ENCODE measurements at regions not wholly inside any gene's neighbourhood (a gene's known extent, or its start where the extent isn't known, plus 50 kb on each side); places are given as distances from the start of the nearest gene placed in this dataset.
"Not testable (repeated sequence)": the region's sequence is repeated elsewhere in the genome, so short reads cannot be mapped to it uniquely, and the experiment has no call there.

DNA sequence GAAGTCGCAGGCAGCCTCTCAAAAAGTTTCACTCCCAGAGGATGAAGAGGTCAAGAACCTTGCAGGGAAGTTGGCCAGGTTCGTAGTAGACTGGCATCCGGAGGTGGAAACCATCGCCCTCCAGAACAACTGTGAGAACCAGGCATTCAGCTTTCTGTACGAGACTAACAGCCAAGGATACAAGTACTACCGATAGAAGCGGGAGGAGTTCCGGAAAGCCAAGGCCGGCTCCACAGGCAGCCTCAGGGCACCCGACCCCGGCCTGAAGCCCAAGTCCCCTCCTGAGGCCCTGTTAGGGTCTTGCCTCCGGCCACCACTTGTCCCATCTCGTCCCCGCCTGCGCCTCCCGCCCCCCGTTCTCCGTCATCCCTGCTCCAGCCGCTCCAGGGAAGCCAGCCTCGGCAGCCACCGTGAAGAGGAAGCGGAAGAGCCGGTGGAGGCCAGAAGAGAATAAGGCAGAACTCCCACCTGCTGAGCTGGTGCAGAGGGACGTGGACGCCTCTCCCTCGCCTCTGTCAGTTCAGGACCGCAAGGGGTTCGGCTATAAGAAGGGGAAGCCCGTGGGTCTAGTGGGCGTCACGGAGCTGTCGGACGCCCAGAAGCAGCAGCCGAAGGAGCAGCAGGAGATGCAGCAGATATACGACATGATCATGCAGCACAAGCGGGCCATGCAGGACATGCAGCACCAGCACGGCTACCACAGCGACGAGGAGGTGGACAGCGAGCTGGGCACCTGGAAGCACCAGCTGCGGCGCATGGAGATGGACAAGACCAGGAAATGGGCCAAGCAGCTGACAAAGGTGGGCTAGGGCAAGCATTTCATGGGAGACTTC is 366.8 kb upstream of the ATXN7L3B start:
- DNase-seq = peak; percentile 74

DNA sequence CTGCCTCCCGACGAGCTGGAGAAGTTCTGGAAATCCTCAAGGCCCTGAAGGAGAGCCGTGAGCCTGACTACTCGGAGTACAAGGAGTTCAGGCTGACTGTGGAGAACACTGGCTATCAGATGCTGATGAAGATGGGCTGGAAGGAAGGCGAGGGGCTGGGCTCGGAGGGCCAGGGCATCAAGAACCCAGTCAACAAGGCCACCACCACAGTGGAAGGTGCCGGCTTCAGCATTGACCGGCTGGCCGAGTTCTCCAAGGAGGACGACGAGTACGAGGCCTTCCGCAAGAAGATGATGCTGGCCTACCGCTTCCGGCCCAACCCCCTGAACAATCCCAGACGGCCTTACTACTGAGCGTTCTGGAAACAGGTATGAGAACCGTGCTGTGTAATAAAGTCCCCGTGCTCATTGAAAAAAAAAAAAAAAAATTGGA is 366.1 kb upstream of the ATXN7L3B start:
- DNase-seq = peak; percentile 75

GRCh38 chr12:74174961-74175360 is 362.7 kb upstream of the ATXN7L3B start:
- not testable (repeated sequence) for DNase-seq

DNA sequence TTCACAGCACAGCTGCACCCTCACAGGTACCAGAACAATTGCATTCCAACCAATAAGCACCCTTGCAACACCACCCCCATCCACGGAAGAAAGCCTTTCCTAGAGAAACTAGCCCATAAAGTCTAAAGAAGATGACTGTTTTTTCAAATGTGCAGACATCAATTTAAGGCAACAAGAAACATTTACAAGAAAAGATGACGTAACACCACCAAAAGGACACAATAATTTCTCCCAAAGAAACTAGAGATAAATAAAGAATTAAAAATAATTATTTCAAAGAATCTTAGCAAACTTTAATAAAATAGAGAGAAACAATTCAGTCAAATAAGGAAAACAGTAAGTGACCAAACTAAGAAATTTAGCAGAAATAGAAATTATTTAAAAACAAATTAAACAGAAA is 352.3 kb upstream of the ATXN7L3B start:
- DNase-seq = no peak

DNA sequence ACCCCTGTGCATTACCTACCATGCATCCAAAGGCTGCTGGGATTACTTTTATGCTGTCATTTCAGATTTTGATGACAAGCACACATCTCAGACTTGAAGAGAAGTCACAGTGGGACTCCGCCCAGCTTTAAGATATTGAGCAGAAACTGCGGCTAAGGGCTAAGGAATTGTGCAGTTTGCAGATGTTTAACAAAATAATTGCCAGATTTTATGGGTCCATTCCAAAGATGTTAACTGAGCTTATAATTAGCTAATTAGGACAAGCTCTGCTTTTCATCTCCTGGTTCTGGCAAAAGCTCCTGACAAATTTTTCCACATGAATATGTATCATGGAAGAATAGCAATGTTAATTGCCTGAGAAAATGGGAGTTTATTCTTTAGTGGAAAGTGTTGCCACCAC is 344.4 kb upstream of the ATXN7L3B start:
- DNase-seq = no peak

- no peak for DNase-seq
These were observed 333.4 kb upstream of the ATXN7L3B start for GRCh38 chr12:74204236-74204635.

DNA sequence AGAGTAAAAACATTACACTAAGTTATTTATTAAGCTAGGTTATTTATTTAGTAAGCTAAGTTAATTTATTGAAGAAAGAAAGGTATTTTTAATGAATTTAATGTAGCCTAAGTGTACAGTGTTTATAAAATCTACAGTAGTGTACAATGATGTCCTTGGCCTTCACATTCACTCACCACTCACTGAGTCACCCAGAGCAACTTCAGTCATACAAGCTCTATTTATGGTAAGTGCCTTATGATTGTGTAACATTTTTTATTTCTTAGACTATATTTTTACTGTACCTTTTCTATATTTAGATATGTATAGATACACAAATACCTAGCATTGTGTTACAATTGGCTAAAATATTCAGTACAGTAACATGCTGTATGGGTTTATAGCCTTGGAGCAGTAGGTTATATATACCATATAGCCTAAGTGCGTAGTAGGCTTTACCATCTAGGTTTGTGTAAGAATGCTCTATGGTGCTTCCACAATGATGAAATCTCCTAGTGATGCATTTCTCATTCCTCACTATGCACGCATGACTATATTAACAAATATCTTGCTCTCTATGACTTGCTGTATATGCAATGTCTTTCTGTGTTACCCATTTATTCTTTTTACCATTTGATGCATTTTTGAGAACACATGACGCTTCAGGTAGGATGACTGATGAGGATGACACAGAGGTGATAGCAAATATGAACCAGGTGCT is 309.6 kb upstream of the ATXN7L3B start:
- no peak for DNase-seq

DNA sequence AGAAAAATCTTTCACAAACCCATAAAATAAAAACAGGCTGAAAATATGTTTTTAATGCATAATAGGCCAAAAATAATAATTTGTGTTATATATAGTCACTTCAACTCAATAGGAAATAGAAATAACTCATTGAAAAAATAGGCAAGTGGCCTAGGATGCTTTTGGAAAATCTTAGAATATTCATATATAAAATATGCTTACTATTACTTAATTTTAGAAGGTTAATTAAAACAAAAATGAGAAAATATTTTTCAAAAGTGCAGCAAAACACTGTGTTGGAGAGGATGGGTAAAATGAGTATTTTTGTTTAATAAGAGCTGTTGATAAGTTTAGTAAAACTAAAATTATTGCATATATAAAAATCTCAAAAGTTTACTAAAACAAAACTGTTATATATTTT is 308.0 kb upstream of the ATXN7L3B start:
- no peak for DNase-seq

- no peak for DNase-seq
These were observed 302.3 kb upstream of the ATXN7L3B start for GRCh38 chr12:74235342-74235741.

DNA sequence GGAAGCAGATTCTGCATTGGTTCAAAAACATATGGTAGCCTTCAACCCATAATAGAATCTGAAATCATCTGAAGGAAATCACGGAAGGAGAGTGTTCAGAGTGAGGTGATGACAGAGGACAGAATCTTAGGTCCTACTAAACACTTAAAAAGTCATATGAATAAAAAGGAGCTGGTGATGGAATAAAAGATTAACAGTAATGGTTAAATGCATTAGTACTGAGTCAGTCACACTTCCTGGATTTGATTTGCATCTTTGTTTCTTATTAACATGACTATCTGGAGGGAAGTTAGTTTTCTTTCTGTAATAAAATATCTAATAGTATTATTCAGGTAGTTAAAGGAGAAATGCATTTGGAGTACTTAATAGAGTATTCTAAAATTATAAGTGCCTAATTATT is 296.3 kb upstream of the ATXN7L3B start:
- no peak for DNase-seq

DNA sequence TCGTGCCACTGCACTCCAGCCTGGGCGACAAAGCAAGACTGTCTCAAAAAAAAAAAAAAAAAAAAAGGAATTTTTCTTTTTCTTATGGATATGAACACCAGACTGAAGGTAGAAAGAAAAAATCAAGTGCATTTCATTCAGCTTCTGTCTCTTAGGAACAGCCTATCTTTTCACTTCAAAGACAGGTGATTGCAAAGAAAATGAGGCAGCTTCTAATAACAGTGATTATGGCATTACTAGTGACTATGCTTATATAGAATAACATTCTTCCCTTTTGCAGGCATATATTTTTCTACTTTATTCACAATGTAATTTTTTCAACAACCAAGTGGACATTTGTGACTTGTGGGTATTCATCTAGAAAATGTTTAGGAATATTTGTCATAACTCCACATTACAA is 295.5 kb upstream of the ATXN7L3B start:
- no peak for DNase-seq

DNA sequence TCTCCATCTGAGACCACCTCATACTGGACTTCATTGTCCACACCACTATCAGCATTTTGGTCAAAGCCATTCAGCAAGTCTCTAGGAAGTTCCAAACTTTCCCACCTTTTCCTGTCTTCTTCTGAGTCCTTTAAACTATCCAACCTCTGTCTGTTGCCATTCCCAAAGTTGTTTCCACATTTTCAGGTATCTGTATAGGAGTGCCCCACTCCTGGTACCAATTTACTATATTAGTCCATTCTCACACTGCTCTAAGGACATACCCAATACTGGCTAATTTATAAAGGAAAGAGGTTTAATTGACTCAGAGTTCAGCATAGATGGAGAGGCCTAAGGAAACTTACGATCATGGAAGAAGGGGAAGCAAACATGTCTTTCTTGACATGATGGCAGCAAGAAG is 292.2 kb upstream of the ATXN7L3B start:
- DNase-seq = no peak

GRCh38 chr12:74250891-74251290 is 286.7 kb upstream of the ATXN7L3B start:
- DNase-seq = no peak

DNA sequence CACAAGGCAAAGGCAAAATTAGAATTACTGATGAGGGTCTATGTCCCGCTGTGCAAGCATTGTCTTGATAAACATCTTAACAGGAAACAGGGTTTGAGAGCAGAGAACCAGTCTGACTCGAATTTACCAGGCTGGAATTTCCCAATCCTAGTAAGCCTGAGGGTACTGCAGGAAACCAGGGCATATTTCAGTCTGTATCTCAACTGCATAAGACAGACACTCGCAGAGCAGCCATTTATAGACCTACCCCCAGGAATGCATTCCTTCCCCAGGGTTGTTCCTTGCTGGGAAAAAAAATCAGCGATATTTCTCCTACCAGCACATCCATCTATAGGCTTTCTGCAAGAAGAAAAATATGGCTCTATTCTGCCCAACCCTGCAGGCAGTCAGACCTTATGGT is 283.8 kb upstream of the ATXN7L3B start:
- not testable (repeated sequence) for DNase-seq

DNA sequence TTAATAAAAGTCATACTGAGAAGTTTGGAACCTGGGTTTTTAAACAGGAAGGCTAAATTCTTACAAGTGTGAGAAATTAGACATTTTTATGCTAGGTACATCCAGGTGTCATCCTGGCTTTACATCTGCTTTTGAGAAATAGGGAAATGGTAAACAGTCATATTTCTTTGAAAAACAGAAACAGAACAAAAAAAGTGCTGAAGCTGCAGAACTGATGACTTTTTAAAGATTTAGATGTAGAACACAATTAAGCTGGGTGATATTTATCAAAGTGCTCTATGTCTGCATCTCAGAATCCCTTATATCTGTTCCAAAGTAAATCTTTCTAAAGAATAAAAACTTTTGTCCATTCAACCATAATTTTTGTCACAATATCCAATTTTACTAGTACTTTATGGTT is 282.9 kb upstream of the ATXN7L3B start:
- DNase-seq = no peak

GRCh38 chr12:74259199-74259598 is 278.4 kb upstream of the ATXN7L3B start:
- no peak for DNase-seq

DNA sequence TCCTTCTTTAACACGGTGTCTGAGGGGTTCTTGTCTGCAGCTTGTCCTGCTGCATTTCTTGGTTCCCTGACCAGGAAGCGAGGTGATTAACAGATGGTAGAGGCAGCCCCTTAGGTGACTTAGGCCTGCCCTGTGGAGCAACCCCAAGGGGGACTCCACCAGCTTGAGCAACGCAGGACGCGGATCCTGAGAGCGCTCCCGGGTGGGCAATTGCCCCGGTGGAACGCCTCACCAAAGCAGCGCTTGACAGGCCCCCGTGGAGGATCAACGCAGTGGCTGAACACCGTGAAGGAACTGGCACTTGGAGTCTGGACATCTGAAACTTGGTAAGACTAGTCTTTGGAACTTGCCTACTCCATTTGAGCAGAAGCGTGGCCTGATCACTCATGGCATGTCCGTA is 272.9 kb upstream of the ATXN7L3B start:
- no peak for DNase-seq

GRCh38 chr12:74269355-74269754 is 268.3 kb upstream of the ATXN7L3B start:
- not testable (repeated sequence) for DNase-seq

GRCh38 chr12:74280156-74280655 is 257.4 kb upstream of the ATXN7L3B start:
- no peak for DNase-seq

- not testable (repeated sequence) for DNase-seq
These were observed 256.0 kb upstream of the ATXN7L3B start for GRCh38 chr12:74281401-74282180.

DNA sequence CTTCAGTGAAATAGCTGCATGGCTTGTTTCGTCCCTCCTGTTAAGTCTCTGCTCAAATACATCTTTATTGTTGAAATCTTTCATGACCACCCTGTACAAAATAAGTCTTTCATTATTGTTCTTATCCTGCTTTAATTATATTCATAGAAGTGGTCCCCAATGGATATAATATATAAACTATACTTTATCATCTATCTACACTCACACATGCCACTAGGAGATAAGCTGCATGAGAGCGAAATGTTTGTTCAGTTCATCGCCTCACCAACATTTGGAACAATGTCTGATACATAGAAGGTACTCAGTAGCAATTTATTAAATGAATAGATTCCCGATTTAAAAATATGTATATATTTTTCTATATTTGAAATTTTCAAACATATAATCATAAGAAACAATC is 254.0 kb upstream of the ATXN7L3B start:
- no peak for DNase-seq

DNA sequence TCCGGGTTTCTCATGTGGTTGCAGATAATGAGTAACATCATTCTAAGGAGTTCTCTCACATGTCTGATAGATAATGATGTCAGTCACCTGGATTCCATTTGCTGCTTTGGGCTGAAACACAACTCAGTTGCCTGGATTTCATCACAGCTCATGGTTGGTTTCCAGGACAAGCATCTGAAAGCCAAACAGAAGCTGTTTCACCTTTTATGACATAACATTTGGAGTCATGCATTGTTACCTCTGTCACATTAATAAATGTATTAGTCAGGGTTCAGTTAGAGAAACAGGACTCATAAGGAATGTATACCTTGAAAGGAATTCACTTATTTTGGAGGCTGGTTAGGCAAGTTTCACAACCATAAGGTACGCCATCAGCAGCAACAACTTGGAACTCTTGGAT is 251.9 kb upstream of the ATXN7L3B start:
- DNase-seq = no peak

DNA sequence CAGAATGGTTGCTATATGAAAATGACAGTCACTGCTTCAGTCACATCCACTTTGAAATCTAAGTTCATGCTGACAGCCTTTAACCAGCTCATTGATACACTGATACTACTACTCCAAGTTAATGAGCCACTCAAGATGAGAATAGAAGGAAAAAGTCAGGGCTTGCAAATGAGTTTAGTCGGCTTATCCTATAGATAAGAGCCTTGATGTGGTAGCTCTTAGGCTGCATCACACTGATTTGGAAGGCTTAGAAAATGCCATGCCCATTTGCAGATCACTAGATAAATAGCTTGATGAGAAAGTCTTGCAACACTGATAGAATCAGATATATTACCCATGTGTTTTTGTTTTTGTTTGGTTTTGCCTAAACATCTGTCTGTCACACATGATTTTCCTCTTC is 251.4 kb upstream of the ATXN7L3B start:
- no peak for DNase-seq
